ENCODE measurements at regions not wholly inside any gene's neighbourhood (a gene's known extent, or its start where the extent isn't known, plus 50 kb on each side); places are given as distances from the start of the nearest gene placed in this dataset.

GRCh38 chr9:109914280-109915027 is 134.5 kb downstream of the PALM2AKAP2 start:
- Histone ChIP-seq H3K4me1 (ENCODE audit: control insufficient read depth in 1 of 2, insufficient read depth in 2 of 2, low read length in 2 of 2) (peaks cover 15 to 21% of the 10 kb centered on the region in 2 donors), H3K4me3 (ENCODE audit: low read depth in 1 of 2, low read length in 2 of 2) (no peak overlapping the region), H3K36me3 (ENCODE audit: control insufficient read depth in 1 of 2, insufficient read depth in 2 of 2, low read length in 2 of 2) (no peaks in the 10 kb centered on the region), H3K27ac (ENCODE audit: low read length) (no peak overlapping the region), H3K27me3 (ENCODE audit: low read depth, low read length) (no peaks in the 10 kb centered on the region), H3K9me3 (ENCODE audit: control insufficient read depth in 1 of 2, low read length in 2 of 2) (no peaks in the 10 kb centered on the region)

GRCh38 chr9:109916316-109916715 is 136.3 kb downstream of the PALM2AKAP2 start:
- no peaks in the 10 kb centered on the region for H3K9me3 ChIP-seq (ENCODE audit: control insufficient read depth in 1 of 2, low read length in 2 of 2)

GRCh38 chr9:109918339-109919163 is 138.6 kb downstream of the PALM2AKAP2 start:
- H3K9me3 ChIP-seq (ENCODE audit: control insufficient read depth in 1 of 2, low read length in 2 of 2), result no peaks in the 10 kb centered on the region
- no peaks in the 10 kb centered on the region for H3K27me3 ChIP-seq (ENCODE audit: low read depth, low read length)
- peak overlapping the region; percentile 11 for H3K27ac ChIP-seq (ENCODE audit: low read length)
- no peaks in the 10 kb centered on the region for H3K36me3 ChIP-seq (ENCODE audit: control insufficient read depth in 1 of 2, insufficient read depth in 2 of 2, low read length in 2 of 2)
- H3K4me3 ChIP-seq (ENCODE audit: low read depth in 1 of 2, low read length in 2 of 2), result no peak overlapping the region
- H3K4me1 ChIP-seq (ENCODE audit: control insufficient read depth in 1 of 2, insufficient read depth in 2 of 2, low read length in 2 of 2), result peaks cover 10 to 17% of the 10 kb centered on the region in 2 donors

More at GRCh38 chr9:109916316-109916715, 136.3 kb downstream of the PALM2AKAP2 start:
- no peak overlapping the region for H3K27ac ChIP-seq (ENCODE audit: low read length)
- H3K27me3 ChIP-seq (ENCODE audit: low read depth, low read length), result no peaks in the 10 kb centered on the region
- H3K36me3 ChIP-seq (ENCODE audit: control insufficient read depth in 1 of 2, insufficient read depth in 2 of 2, low read length in 2 of 2), result no peaks in the 10 kb centered on the region
- no peak overlapping the region for H3K4me3 ChIP-seq (ENCODE audit: low read depth in 1 of 2, low read length in 2 of 2)
- peaks cover 8 to 15% of the 10 kb centered on the region in 2 donors for H3K4me1 ChIP-seq (ENCODE audit: control insufficient read depth in 1 of 2, insufficient read depth in 2 of 2, low read length in 2 of 2)

- Histone ChIP-seq H3K4me3 (ENCODE audit: low read depth in 1 of 2, low read length in 2 of 2) (no peak overlapping the region), H3K4me1 (ENCODE audit: control insufficient read depth in 1 of 2, insufficient read depth in 2 of 2, low read length in 2 of 2) (peaks cover 10 to 17% of the 10 kb centered on the region in 2 donors), H3K27ac (ENCODE audit: low read length) (no peak overlapping the region)
Observed at GRCh38 chr9:109919736-109920408, 139.9 kb downstream of the PALM2AKAP2 start.

GRCh38 chr9:109922617-109923470 is 142.8 kb downstream of the PALM2AKAP2 start:
- Histone ChIP-seq H3K4me3 (ENCODE audit: low read depth in 1 of 2, low read length in 2 of 2) (no peak overlapping the region), H3K27ac (ENCODE audit: low read length) (no peak overlapping the region), H3K27me3 (ENCODE audit: low read depth, low read length) (no peaks in the 10 kb centered on the region), H3K9me3 (ENCODE audit: control insufficient read depth in 1 of 2, low read length in 2 of 2) (no peaks in the 10 kb centered on the region), H3K4me1 (ENCODE audit: control insufficient read depth in 1 of 2, insufficient read depth in 2 of 2, low read length in 2 of 2) (peaks cover 10 to 14% of the 10 kb centered on the region in 2 donors), H3K36me3 (ENCODE audit: control insufficient read depth in 1 of 2, insufficient read depth in 2 of 2, low read length in 2 of 2) (no peaks in the 10 kb centered on the region)

More at GRCh38 chr9:109919736-109920408, 139.9 kb downstream of the PALM2AKAP2 start:
- Histone ChIP-seq H3K36me3 (ENCODE audit: control insufficient read depth in 1 of 2, insufficient read depth in 2 of 2, low read length in 2 of 2) (no peaks in the 10 kb centered on the region), H3K27me3 (ENCODE audit: low read depth, low read length) (no peaks in the 10 kb centered on the region), H3K9me3 (ENCODE audit: control insufficient read depth in 1 of 2, low read length in 2 of 2) (no peaks in the 10 kb centered on the region)

GRCh38 chr9:109923471-109923760 is 143.4 kb downstream of the PALM2AKAP2 start:
- Histone ChIP-seq H3K27me3 (ENCODE audit: low read depth, low read length) (no peaks in the 10 kb centered on the region), H3K27ac (ENCODE audit: low read length) (no peak overlapping the region), H3K4me1 (ENCODE audit: control insufficient read depth in 1 of 2, insufficient read depth in 2 of 2, low read length in 2 of 2) (peaks cover 6 to 9% of the 10 kb centered on the region in 2 donors), H3K9me3 (ENCODE audit: control insufficient read depth in 1 of 2, low read length in 2 of 2) (no peaks in the 10 kb centered on the region), H3K4me3 (ENCODE audit: low read depth in 1 of 2, low read length in 2 of 2) (no peak overlapping the region), H3K36me3 (ENCODE audit: control insufficient read depth in 1 of 2, insufficient read depth in 2 of 2, low read length in 2 of 2) (no peaks in the 10 kb centered on the region)

- Histone ChIP-seq H3K27ac (ENCODE audit: low read length) (no peak overlapping the region), H3K36me3 (ENCODE audit: control insufficient read depth in 1 of 2, insufficient read depth in 2 of 2, low read length in 2 of 2) (no peaks in the 10 kb centered on the region), H3K9me3 (ENCODE audit: control insufficient read depth in 1 of 2, low read length in 2 of 2) (no peaks in the 10 kb centered on the region), H3K4me3 (ENCODE audit: low read depth in 1 of 2, low read length in 2 of 2) (no peak overlapping the region), H3K27me3 (ENCODE audit: low read depth, low read length) (no peaks in the 10 kb centered on the region), H3K4me1 (ENCODE audit: control insufficient read depth in 1 of 2, insufficient read depth in 2 of 2, low read length in 2 of 2) (peaks cover 2 to 9% of the 10 kb centered on the region in 2 donors)
Observed at GRCh38 chr9:109923806-109924205, 143.8 kb downstream of the PALM2AKAP2 start.

- Histone ChIP-seq H3K4me1 (ENCODE audit: control insufficient read depth in 1 of 2, insufficient read depth in 2 of 2, low read length in 2 of 2) (peaks cover 0 to 9% of the 10 kb centered on the region in 2 donors), H3K27ac (ENCODE audit: low read length) (no peak overlapping the region), H3K4me3 (ENCODE audit: low read depth in 1 of 2, low read length in 2 of 2) (no peak overlapping the region), H3K27me3 (ENCODE audit: low read depth, low read length) (no peaks in the 10 kb centered on the region), H3K36me3 (ENCODE audit: control insufficient read depth in 1 of 2, insufficient read depth in 2 of 2, low read length in 2 of 2) (no peaks in the 10 kb centered on the region), H3K9me3 (ENCODE audit: control insufficient read depth in 1 of 2, low read length in 2 of 2) (no peaks in the 10 kb centered on the region)
Observed at GRCh38 chr9:109925799-109926198, 145.8 kb downstream of the PALM2AKAP2 start.

GRCh38 chr9:109926421-109926869 is 146.4 kb downstream of the PALM2AKAP2 start:
- peaks cover 0 to 9% of the 10 kb centered on the region in 2 donors for H3K4me1 ChIP-seq (ENCODE audit: control insufficient read depth in 1 of 2, insufficient read depth in 2 of 2, low read length in 2 of 2)
- H3K27ac ChIP-seq (ENCODE audit: low read length), result no peak overlapping the region
- H3K9me3 ChIP-seq (ENCODE audit: control insufficient read depth in 1 of 2, low read length in 2 of 2), result no peaks in the 10 kb centered on the region
- H3K4me3 ChIP-seq (ENCODE audit: low read depth in 1 of 2, low read length in 2 of 2), result no peak overlapping the region
- H3K27me3 ChIP-seq (ENCODE audit: low read depth, low read length), result no peaks in the 10 kb centered on the region
- H3K36me3 ChIP-seq (ENCODE audit: control insufficient read depth in 1 of 2, insufficient read depth in 2 of 2, low read length in 2 of 2), result no peaks in the 10 kb centered on the region

GRCh38 chr9:109931623-109932022 is 151.6 kb downstream of the PALM2AKAP2 start:
- Histone ChIP-seq H3K27me3 (ENCODE audit: low read depth, low read length) (no peaks in the 10 kb centered on the region), H3K27ac (ENCODE audit: low read length) (no peak overlapping the region), H3K4me3 (ENCODE audit: low read depth in 1 of 2, low read length in 2 of 2) (no peak overlapping the region), H3K9me3 (ENCODE audit: control insufficient read depth in 1 of 2, low read length in 2 of 2) (no peaks in the 10 kb centered on the region), H3K4me1 (ENCODE audit: control insufficient read depth in 1 of 2, insufficient read depth in 2 of 2, low read length in 2 of 2) (no peaks in the 10 kb centered on the region), H3K36me3 (ENCODE audit: control insufficient read depth in 1 of 2, insufficient read depth in 2 of 2, low read length in 2 of 2) (no peaks in the 10 kb centered on the region)
